ENCODE measurements at regions not wholly inside any gene's neighbourhood (a gene's known extent, or its start where the extent isn't known, plus 50 kb on each side); places are given as distances from the start of the nearest gene placed in this dataset.

GRCh38 chr5:168207450-168208029 lies 83.9 kb upstream of the WWC1 start:
- Histone ChIP-seq H3K27me3 (no peaks in the 10 kb centered on the region), H3K36me3 (replicated peaks in 1 of 2; ENCODE audit: insufficient read depth in 1 of 2, low read depth in 2 of 2) (no peaks in the 10 kb centered on the region), H3K27ac (no peak overlapping the region), H3K4me3 (no peak overlapping the region), H3K9me3 (no peaks in the 10 kb centered on the region), H3K4me1 (no peaks in the 10 kb centered on the region)
- 64 to 75% methylated on average over 7 of the region's 7 CpGs for WGBS, 2 donors
- TF ChIP-seq POLR2A (IDR thresholded peaks at IDR 0.05) = no peak
- no peak for TF ChIP-seq CTCF (IDR thresholded peaks at IDR 0.05)
- intact Hi-C loops (cut with DNase I) = no loop called here
- DNase-seq (no peak), ATAC-seq (no peak)

- no peaks in the 10 kb centered on the region for H3K4me1 ChIP-seq
Measured at GRCh38 chr5:168209244-168209995, 82.0 kb upstream of the WWC1 start.

GRCh38 chr5:168209997-168210396 lies 81.4 kb upstream of the WWC1 start:
- no peak overlapping the region for H3K27ac ChIP-seq
- DNase-seq (no peak), ATAC-seq (no peak)
- intact Hi-C loops (cut with DNase I) = loop anchor here (10.0 kb wide), 1 partner anchor 95 kb away; no protein-coding TSS in a partner anchor
- WGBS, 2 donors = 83 to 86% methylated on average over 3 of the region's 3 CpGs
- no peaks in the 10 kb centered on the region for H3K4me1 ChIP-seq
- no peaks in the 10 kb centered on the region for H3K27me3 ChIP-seq
- H3K9me3 ChIP-seq = no peaks in the 10 kb centered on the region
- H3K36me3 ChIP-seq (replicated peaks in 1 of 2; ENCODE audit: insufficient read depth in 1 of 2, low read depth in 2 of 2) = no peaks in the 10 kb centered on the region
- no peak overlapping the region for H3K4me3 ChIP-seq
- TF ChIP-seq POLR2A (IDR thresholded peaks at IDR 0.05) (no peak), CTCF (IDR thresholded peaks at IDR 0.05) (no peak)

More at GRCh38 chr5:168209244-168209995, 82.0 kb upstream of the WWC1 start:
- Histone ChIP-seq H3K36me3 (replicated peaks in 1 of 2; ENCODE audit: insufficient read depth in 1 of 2, low read depth in 2 of 2) (no peaks in the 10 kb centered on the region), H3K9me3 (no peaks in the 10 kb centered on the region), H3K4me3 (no peak overlapping the region), H3K27ac (no peak overlapping the region), H3K27me3 (no peaks in the 10 kb centered on the region)
- no peak for DNase-seq
- ATAC-seq = no peak
- intact Hi-C loops (cut with DNase I) = no loop called here
- TF ChIP-seq CTCF (IDR thresholded peaks at IDR 0.05) (no peak), POLR2A (IDR thresholded peaks at IDR 0.05) (no peak)
- 53 to 79% methylated on average over 1 of the region's 1 CpG for WGBS, 2 donors

GRCh38 chr5:168211245-168211644 lies 80.2 kb upstream of the WWC1 start:
- Histone ChIP-seq H3K36me3 (replicated peaks in 1 of 2; ENCODE audit: insufficient read depth in 1 of 2, low read depth in 2 of 2) (no peaks in the 10 kb centered on the region), H3K4me1 (no peaks in the 10 kb centered on the region), H3K9me3 (no peaks in the 10 kb centered on the region), H3K27ac (no peak overlapping the region), H3K27me3 (no peaks in the 10 kb centered on the region), H3K4me3 (no peak overlapping the region)
- ATAC-seq (no peak), DNase-seq (no peak)
- TF ChIP-seq CTCF (IDR thresholded peaks at IDR 0.05) (no peak), POLR2A (IDR thresholded peaks at IDR 0.05) (no peak)
- intact Hi-C loops (cut with DNase I) = loop anchor here (10.0 kb wide), 1 partner anchor 96 kb away; no protein-coding TSS in a partner anchor
